HFFc6 (cell line): ENCODE measurements at regions not wholly inside any gene's neighbourhood (a gene's known extent, or its start where the extent isn't known, plus 50 kb on each side); places are given as distances from the start of the nearest gene placed in this dataset.
A peak's percentile ranks its signal among the peaks of the same experiment; 100 is the strongest.

ENCODE experiments used
- DNase-seq: peaks from one replicate; pipeline ENCODE4 v3.0.0-alpha.2; 2018
- H3K27ac Mint-ChIP-seq: 2 replicates; pipeline ENCODE4 v1.8.0; 2020; ENCODE audit warnings: mild to moderate bottlenecking, mixed read lengths
- H3K27me3 Mint-ChIP-seq: 2 replicates; pipeline ENCODE4 v1.8.0; 2021; ENCODE audit warnings: mild to moderate bottlenecking, moderate library complexity, mixed read lengths; ENCODE audit not compliant: insufficient read depth
- H3K36me3 Mint-ChIP-seq: 2 replicates; pipeline ENCODE4 v1.8.0; 2021; ENCODE audit warnings: low read depth, mixed read lengths
- H3K4me1 Mint-ChIP-seq: 2 replicates; pipeline ENCODE4 v1.8.0; 2020; ENCODE audit warnings: low read depth, mixed read lengths
- H3K4me3 Mint-ChIP-seq: 2 replicates; pipeline ENCODE4 v1.8.0; 2020; ENCODE audit warnings: mild to moderate bottlenecking, moderate library complexity, mixed read lengths
- H3K9me3 Mint-ChIP-seq: 2 replicates; pipeline ENCODE4 v1.8.0; 2020; ENCODE audit warnings: mild to moderate bottlenecking, mixed read lengths
- CTCF ChIP-seq: fragments of 200-600 bp; sonication (generic); IDR thresholded peaks from 2 replicates; pipeline ENCODE4 v1.5.0; 2021; ENCODE audit warnings: antibody characterized with exemption, mild to moderate bottlenecking

DNA sequence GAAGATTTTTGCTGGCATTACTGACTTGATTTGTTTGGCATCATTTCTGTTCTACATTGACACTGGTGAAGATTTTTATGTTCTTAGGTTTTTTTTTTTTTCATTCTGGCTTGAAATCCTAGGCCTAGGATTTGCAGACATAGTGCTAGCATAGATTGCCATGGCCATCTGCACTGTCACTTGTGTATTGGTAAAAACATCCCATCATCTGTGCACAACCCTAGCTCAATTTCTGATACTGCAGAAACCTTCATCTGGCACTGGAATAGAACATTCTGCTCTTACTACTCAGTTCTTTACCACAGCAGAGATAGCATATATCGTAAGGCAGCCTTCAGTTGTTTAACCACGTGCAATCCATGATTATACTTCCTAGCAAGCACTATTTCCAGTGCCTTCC is 111.5 kb upstream of the IL15 start:
- Mint-ChIP-seq H3K27me3 (no peaks in the 10 kb centered on the region), H3K9me3 (no peaks in the 10 kb centered on the region), H3K27ac (no peak overlapping the region), H3K4me3 (no peak overlapping the region), H3K36me3 (0 out of 2 replicates have a peak, but pooled peaks cover 13% of the 10 kb centered on the region), H3K4me1 (peaks cover 27% of the 10 kb centered on the region)
- DNase-seq: no peak
- TF ChIP-seq CTCF: no peak

DNA sequence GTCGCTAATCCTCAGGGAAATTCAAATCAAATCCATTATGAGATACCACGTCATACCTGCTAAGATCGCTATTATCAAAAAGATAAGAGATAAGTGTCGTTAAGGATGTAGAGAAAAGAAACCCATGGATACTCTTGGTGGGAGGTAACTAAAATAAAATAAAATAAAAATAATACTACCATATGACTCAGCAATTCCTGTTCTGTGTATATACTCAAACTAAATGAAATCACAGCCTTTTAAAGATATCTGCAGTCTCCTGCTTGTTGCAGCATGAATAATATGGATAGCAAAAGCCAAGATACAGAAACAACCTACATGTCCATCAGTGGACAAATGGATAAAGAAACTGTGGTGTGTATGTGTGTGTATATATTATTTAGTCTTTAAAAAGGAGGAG is 105.8 kb upstream of the IL15 start:
- H3K27ac Mint-ChIP-seq: no peak overlapping the region
- peaks cover 20% of the 10 kb centered on the region for H3K4me1 Mint-ChIP-seq
- DNase-seq: no peak
- no peaks in the 10 kb centered on the region for H3K27me3 Mint-ChIP-seq
- no peak for TF ChIP-seq CTCF
- H3K9me3 Mint-ChIP-seq: no peaks in the 10 kb centered on the region
- H3K4me3 Mint-ChIP-seq: no peak overlapping the region
- H3K36me3 Mint-ChIP-seq: peaks cover 18% of the 10 kb centered on the region; the same call in 1 of the 2 replicates

DNA sequence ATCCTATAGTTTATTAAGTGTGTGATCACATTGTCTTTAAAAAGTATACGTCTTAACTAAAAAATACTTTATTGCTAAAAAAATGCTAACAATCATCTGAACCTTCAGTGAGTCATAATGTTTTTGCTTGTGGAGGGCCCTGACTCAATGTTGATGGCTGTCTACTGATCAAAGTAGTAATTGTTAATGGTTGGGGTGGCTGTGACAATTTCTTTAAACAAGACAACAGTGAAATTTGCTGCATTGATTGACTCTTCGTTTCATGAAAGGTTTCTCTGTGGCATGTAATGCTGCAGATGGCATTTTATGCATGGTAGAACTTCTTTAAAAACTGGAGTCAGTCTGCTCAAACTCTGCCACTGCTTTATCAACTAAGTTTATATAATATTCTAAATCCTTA is 101.4 kb upstream of the IL15 start:
- no peak for DNase-seq
- H3K4me3 Mint-ChIP-seq: no peak overlapping the region
- TF ChIP-seq CTCF: no peak
- H3K9me3 Mint-ChIP-seq: peaks cover 14% of the 10 kb centered on the region
- peaks cover 20% of the 10 kb centered on the region for H3K4me1 Mint-ChIP-seq
- no peak overlapping the region for H3K27ac Mint-ChIP-seq
- peaks cover 20% of the 10 kb centered on the region for H3K36me3 Mint-ChIP-seq
- no peaks in the 10 kb centered on the region for H3K27me3 Mint-ChIP-seq

GRCh38 chr4:141538001-141538400 is 98.4 kb upstream of the IL15 start:
- Mint-ChIP-seq H3K4me3 (no peak overlapping the region), H3K27me3 (no peaks in the 10 kb centered on the region), H3K4me1 (peaks cover 38% of the 10 kb centered on the region), H3K9me3 (peaks cover 14% of the 10 kb centered on the region), H3K36me3 (peaks cover 15% of the 10 kb centered on the region), H3K27ac (no peak overlapping the region)
- no peak for DNase-seq
- TF ChIP-seq CTCF: no peak

DNA sequence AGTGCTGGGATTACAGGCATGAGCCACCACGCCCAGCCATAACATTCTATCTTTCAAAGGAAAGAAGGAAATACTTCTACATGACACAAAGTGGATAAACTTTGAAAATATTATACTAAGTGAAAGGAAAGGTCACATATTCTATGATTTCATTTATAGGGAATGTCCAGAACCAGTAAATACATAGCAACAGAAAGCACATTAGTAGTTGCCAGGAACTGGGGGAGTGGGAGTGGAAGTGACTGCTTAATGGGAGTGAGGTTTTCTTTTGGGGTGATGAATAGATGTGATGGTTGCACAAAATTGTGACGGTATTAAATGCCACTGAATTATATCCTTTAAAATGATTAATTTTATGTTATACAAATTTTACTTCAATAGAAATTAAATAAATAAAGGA is 95.7 kb upstream of the IL15 start:
- Mint-ChIP-seq H3K27me3 (no peaks in the 10 kb centered on the region), H3K27ac (peak overlapping the region; percentile 72; the same call in 1 of the 2 replicates), H3K36me3 (peaks cover 15% of the 10 kb centered on the region), H3K4me3 (no peak overlapping the region), H3K4me1 (peaks cover 29% of the 10 kb centered on the region), H3K9me3 (peaks cover 14% of the 10 kb centered on the region)
- TF ChIP-seq CTCF: no peak
- DNase-seq: no peak

- peaks cover 29% of the 10 kb centered on the region for H3K4me1 Mint-ChIP-seq
- H3K27me3 Mint-ChIP-seq: no peaks in the 10 kb centered on the region
- peak overlapping the region; percentile 55 for H3K27ac Mint-ChIP-seq
- DNase-seq: no peak
- H3K36me3 Mint-ChIP-seq: peaks cover 15% of the 10 kb centered on the region
- H3K4me3 Mint-ChIP-seq: no peak overlapping the region
- TF ChIP-seq CTCF: no peak
- H3K9me3 Mint-ChIP-seq: peaks cover 14% of the 10 kb centered on the region
Measured at GRCh38 chr4:141541851-141542250, 94.5 kb upstream of the IL15 start.
